ENCODE measurements at regions not wholly inside any gene's neighbourhood (a gene's known extent, or its start where the extent isn't known, plus 50 kb on each side); places are given as distances from the start of the nearest gene placed in this dataset.

DNA sequence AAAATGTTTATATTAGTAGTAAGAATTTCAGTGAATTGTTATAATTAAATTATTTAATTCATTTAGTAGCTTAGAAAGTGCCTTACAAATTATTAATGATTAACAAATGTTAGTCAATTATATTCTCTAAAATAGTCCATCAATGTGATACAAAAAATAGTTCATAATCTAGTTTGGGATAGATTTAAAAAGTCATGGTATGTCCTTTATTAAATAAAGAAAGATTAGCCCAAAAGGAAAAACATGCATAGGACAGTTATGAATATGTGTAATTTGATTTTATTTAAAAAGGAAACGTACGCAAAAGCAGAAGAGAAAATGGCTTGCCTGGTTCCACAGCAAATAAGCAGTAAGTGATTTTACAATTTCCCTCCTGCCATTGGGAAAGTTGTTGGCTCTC is 768.5 kb downstream of the TRIB2 start:
- DNase-seq = no peak
- no peaks in the 10 kb centered on the region for H3K9me3 ChIP-seq
- H3K36me3 ChIP-seq (ENCODE audit: low read depth, missing control alignments) = no peaks in the 10 kb centered on the region
- no peaks in the 10 kb centered on the region for H3K27me3 ChIP-seq
- intact Hi-C loops (cut with DNase I; ENCODE audit: low total_unique reads) = no loop called here
- no peak overlapping the region for H3K27ac ChIP-seq
- no peaks in the 10 kb centered on the region for H3K4me1 ChIP-seq
- TF ChIP-seq POLR2A (IDR thresholded peaks at IDR 0.05) = no peak
- TF ChIP-seq, protein P1, sequence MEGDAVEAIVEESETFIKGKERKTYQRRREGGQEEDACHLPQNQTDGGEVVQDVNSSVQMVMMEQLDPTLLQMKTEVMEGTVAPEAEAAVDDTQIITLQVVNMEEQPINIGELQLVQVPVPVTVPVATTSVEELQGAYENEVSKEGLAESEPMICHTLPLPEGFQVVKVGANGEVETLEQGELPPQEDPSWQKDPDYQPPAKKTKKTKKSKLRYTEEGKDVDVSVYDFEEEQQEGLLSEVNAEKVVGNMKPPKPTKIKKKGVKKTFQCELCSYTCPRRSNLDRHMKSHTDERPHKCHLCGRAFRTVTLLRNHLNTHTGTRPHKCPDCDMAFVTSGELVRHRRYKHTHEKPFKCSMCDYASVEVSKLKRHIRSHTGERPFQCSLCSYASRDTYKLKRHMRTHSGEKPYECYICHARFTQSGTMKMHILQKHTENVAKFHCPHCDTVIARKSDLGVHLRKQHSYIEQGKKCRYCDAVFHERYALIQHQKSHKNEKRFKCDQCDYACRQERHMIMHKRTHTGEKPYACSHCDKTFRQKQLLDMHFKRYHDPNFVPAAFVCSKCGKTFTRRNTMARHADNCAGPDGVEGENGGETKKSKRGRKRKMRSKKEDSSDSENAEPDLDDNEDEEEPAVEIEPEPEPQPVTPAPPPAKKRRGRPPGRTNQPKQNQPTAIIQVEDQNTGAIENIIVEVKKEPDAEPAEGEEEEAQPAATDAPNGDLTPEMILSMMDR (IDR thresholded peaks at IDR 0.05) = no peak
- H3K4me3 ChIP-seq = no peak overlapping the region
- WGBS, 2 donors = 91 to 96% methylated on average over 2 of the region's 2 CpGs

DNA sequence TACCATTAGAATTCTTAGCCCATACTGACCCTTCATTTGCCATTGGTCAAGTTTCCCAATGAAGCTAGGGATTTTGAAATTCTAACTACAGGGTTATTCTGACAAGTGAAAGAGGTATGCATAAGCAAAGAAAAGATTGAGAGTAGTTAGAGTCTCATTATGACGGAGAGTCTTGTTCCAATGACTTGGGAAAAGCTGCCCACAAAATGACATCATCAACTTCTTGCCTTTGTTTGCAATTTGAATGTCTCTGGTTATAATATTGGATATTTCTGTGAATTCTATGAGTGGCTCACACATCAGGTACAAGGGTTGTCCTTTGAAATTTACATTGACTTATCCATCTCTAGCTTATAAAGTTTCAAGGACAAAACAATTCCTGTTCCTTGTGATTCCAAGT is 772.2 kb downstream of the TRIB2 start:
- H3K4me1 ChIP-seq = no peaks in the 10 kb centered on the region
- no peak overlapping the region for H3K4me3 ChIP-seq
- no peaks in the 10 kb centered on the region for H3K9me3 ChIP-seq
- no peaks in the 10 kb centered on the region for H3K27me3 ChIP-seq
- WGBS, 2 donors = 92 to 96% methylated on average over 1 of the region's 1 CpG
- intact Hi-C loops (cut with DNase I; ENCODE audit: low total_unique reads) = no loop called here
- no peak overlapping the region for H3K27ac ChIP-seq
- DNase-seq = no peak
- TF ChIP-seq POLR2A (IDR thresholded peaks at IDR 0.05) = no peak
- TF ChIP-seq, protein P1 (IDR thresholded peaks at IDR 0.05) = no peak
- H3K36me3 ChIP-seq (ENCODE audit: low read depth, missing control alignments) = no peaks in the 10 kb centered on the region

DNA sequence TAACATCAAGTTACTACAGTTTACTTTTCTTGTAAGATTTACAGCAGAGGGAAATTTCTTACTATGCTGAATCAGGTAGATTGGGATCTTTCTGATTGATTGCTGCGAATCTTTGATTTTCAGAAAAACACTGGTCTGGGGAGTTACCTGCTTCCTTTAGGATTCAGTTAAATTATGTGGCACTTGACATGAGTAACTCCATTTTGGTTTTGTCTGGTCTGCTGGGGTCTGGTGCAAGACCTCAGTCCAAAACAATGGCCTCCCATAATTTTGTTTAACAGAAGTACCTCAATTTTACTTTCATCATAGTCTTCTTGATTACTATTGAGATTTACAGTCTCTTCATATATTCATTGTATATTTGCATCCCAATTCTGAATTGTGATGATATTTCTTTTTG is 775.5 kb downstream of the TRIB2 start:
- intact Hi-C loops (cut with DNase I; ENCODE audit: low total_unique reads) = no loop called here
- no peaks in the 10 kb centered on the region for H3K4me1 ChIP-seq
- TF ChIP-seq, protein P1 (IDR thresholded peaks at IDR 0.05) = no peak
- TF ChIP-seq POLR2A (IDR thresholded peaks at IDR 0.05) = no peak
- no peaks in the 10 kb centered on the region for H3K27me3 ChIP-seq
- H3K27ac ChIP-seq = no peak overlapping the region
- no peak overlapping the region for H3K4me3 ChIP-seq
- H3K9me3 ChIP-seq = no peaks in the 10 kb centered on the region
- no peaks in the 10 kb centered on the region for H3K36me3 ChIP-seq (ENCODE audit: low read depth, missing control alignments)
- no peak for DNase-seq
- WGBS, 2 donors = 94 to 100% methylated on average over 1 of the region's 1 CpG

DNA sequence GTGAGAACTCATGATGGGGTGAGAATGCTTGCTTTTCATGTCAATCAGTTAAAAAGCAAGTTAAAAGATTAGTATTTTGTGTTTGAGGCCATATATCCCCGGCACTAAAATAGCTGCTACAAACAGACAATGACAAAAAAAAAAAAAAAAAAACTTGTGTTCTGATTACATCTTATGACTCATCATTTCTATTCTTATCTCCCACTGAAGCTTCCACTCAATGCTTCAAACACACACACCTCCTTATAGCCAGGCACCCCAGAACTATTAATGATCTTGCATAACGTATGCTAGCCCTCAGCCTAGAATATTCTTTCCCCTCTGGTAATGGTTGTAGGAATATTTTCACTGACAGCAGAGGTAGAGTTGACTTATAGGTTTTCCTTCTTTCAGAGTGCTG is 778.3 kb downstream of the TRIB2 start:
- intact Hi-C loops (cut with DNase I; ENCODE audit: low total_unique reads) = no loop called here
- Histone ChIP-seq H3K4me1 (no peaks in the 10 kb centered on the region), H3K27ac (no peak overlapping the region), H3K9me3 (no peaks in the 10 kb centered on the region), H3K36me3 (ENCODE audit: low read depth, missing control alignments) (no peaks in the 10 kb centered on the region), H3K27me3 (no peaks in the 10 kb centered on the region), H3K4me3 (no peak overlapping the region)
- 78 to 92% methylated on average over 2 of the region's 2 CpGs for WGBS, 2 donors
- no peak for TF ChIP-seq POLR2A (IDR thresholded peaks at IDR 0.05)
- TF ChIP-seq, protein P1 (IDR thresholded peaks at IDR 0.05) = no peak
- DNase-seq = no peak

DNA sequence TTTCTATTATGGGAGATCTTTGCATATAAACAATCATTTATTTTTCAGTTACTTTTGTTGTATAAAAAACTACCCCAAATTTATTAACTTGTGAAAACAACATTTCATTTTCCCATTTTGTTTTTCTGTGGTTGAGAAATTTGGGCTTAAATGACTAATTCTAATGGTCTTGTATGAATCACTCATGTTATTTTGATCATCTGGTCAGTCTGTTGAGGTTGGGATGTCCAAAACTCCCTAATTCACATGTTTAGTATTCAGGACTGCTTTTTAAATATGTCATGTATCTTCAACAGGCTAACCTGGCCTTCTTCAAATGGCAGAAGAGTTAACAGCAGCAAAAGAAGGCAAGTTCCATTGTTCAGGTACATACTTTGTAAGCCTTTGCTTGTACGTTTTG is 788.1 kb downstream of the TRIB2 start:
- no peaks in the 10 kb centered on the region for H3K36me3 ChIP-seq (ENCODE audit: low read depth, missing control alignments)
- H3K4me3 ChIP-seq = no peak overlapping the region
- no peaks in the 10 kb centered on the region for H3K27me3 ChIP-seq
- no peak overlapping the region for H3K27ac ChIP-seq
- no peak for TF ChIP-seq POLR2A (IDR thresholded peaks at IDR 0.05)
- TF ChIP-seq, protein P1 (IDR thresholded peaks at IDR 0.05) = no peak
- 90 to 94% methylated on average over 1 of the region's 1 CpG for WGBS, 2 donors
- DNase-seq = no peak
- H3K4me1 ChIP-seq = no peaks in the 10 kb centered on the region
- intact Hi-C loops (cut with DNase I; ENCODE audit: low total_unique reads) = no loop called here
- H3K9me3 ChIP-seq = no peaks in the 10 kb centered on the region

All from testis (tissue), 2 donors.